H1 (cell line): ENCODE measurements at regions not wholly inside any gene's neighbourhood (a gene's known extent, or its start where the extent isn't known, plus 50 kb on each side); places are given as distances from the start of the nearest gene placed in this dataset.

ENCODE experiments used
- CTCF ChIA-PET: fragments of 300-600 bp; sonication (Branson Sonifier 250); formaldehyde crosslinking; loops from one replicate; lab custom pipeline; 2021; ENCODE audit not compliant: partially characterized antibody; lab: Charles Lee
- POLR2A ChIA-PET: fragments of 300-600 bp; sonication (Branson Sonifier 250); formaldehyde crosslinking; loops from one replicate; lab custom pipeline; 2021; ENCODE audit warnings: inconsistent platforms; ENCODE audit not compliant: partially characterized antibody; lab: Charles Lee
- DNase-seq, 2 experiments: peaks; one replicate each; pipeline versions ENCODE4 v3.0.0 to v3.0.0-alpha.2; 2010 to 2022; ENCODE audit warnings: low spot score in 2 of 2, low read depth in 1 of 2, mixed read lengths in 1 of 2
- FAIRE-seq: peaks from 2 replicates; lab custom pipeline; 2011; peaks lifted over from hg19 to GRCh38; lab: Jason Lieb, UNC
- H2AFZ ChIP-seq: 2 replicates; pipeline ENCODE4 v1.8.1; 2012; ENCODE audit warnings: low read length, inconsistent platforms
- H2AK5ac ChIP-seq: 2 replicates; pipeline ENCODE4 v1.6.1; 2013; ENCODE audit warnings: low read depth, low read length
- H2BK120ac ChIP-seq: replicated peaks from 2 replicates; pipeline ENCODE3; 2013; ENCODE audit warnings: low read depth, low read length, inconsistent platforms
- H2BK12ac ChIP-seq: 2 replicates; pipeline ENCODE4 v1.6.1; 2013; ENCODE audit warnings: low read depth, low read length
- H2BK15ac ChIP-seq: 2 replicates; pipeline ENCODE4 v1.6.1; 2013; ENCODE audit warnings: low read length
- H2BK20ac ChIP-seq: 2 replicates; pipeline ENCODE4 v1.6.1; 2013; ENCODE audit warnings: low read length
- H2BK5ac ChIP-seq: 2 replicates; pipeline ENCODE4 v1.6.1; 2013; ENCODE audit warnings: low read depth, low read length
- H3K14ac ChIP-seq: 2 replicates; pipeline ENCODE4 v1.6.1; 2013; ENCODE audit warnings: inconsistent platforms; ENCODE audit not compliant: insufficient read length
- H3K18ac ChIP-seq: 2 replicates; pipeline ENCODE4 v1.6.1; 2013; ENCODE audit warnings: low read length; ENCODE audit errors: extremely low read depth
- H3K23ac ChIP-seq: 2 replicates; pipeline ENCODE4 v1.6.1; 2013; ENCODE audit warnings: inconsistent platforms; ENCODE audit not compliant: insufficient read length
- H3K23me2 ChIP-seq: 2 replicates; pipeline ENCODE4 v1.6.1; 2013; ENCODE audit warnings: low read depth, low read length
- H3K27ac ChIP-seq: 2 replicates; pipeline ENCODE4 v1.6.1; 2011; ENCODE audit warnings: low read depth, low read length, inconsistent platforms
- H3K27me3 ChIP-seq, 4 experiments: replicated peaks in 1 of 4; 1 replicate in 1 of 4; 2 replicates in 3 of 4; pipeline versions ENCODE4 v1.6.1 to v1.8.1; 2011 to 2013; ENCODE audit warnings: low read length in 3 of 4, mild to moderate bottlenecking in 3 of 4, inconsistent platforms in 2 of 4, mixed read lengths in 2 of 4, moderate library complexity in 1 of 4; ENCODE audit not compliant: control insufficient read depth in 3 of 4, insufficient read depth in 3 of 4; ENCODE audit errors: extremely low read depth in 1 of 4
- H3K36me3 ChIP-seq, 4 experiments: 2 replicates each; pipeline versions ENCODE4 v1.6.1 to v1.8.1; 2011 to 2013; ENCODE audit warnings: mild to moderate bottlenecking in 4 of 4, low read length in 3 of 4, moderate library complexity in 2 of 4, control low read depth in 1 of 4, inconsistent platforms in 1 of 4; ENCODE audit not compliant: insufficient read depth in 4 of 4, control insufficient read depth in 2 of 4
- H3K4ac ChIP-seq: replicated peaks from 2 replicates; pipeline ENCODE3; 2013; ENCODE audit warnings: low read length, low read depth, mixed read lengths, inconsistent platforms; ENCODE audit not compliant: insufficient read length
- H3K4me1 ChIP-seq, 4 experiments: replicated peaks in 1 of 4; 1 replicate in 1 of 4; 2 replicates in 3 of 4; pipeline versions ENCODE4 v1.6.1 to v1.8.1; 2011 to 2013; ENCODE audit warnings: low read length in 3 of 4, inconsistent platforms in 2 of 4, mixed read lengths in 1 of 4; ENCODE audit not compliant: insufficient read depth in 4 of 4, control insufficient read depth in 3 of 4
- H3K4me2 ChIP-seq, 2 experiments: 2 replicates each; pipeline versions ENCODE4 v1.6.1 to v1.8.1; 2011 to 2013; ENCODE audit warnings: low read depth in 2 of 2, low read length in 2 of 2, control low read depth in 1 of 2, inconsistent platforms in 1 of 2, mild to moderate bottlenecking in 1 of 2; ENCODE audit not compliant: insufficient read depth in 1 of 2
- H3K4me3 ChIP-seq, 4 experiments: fragments of 200-600, 300-600 bp in 1 of 4; sonication (generic), shearing (Covaris generic), sonication (Bioruptor Twin) in 1 of 4; 2 replicates each; pipeline versions ENCODE4 v1.5.1 to v1.8.1; 2011 to 2016; ENCODE audit warnings: low read length in 4 of 4, low read depth in 3 of 4, control low read depth in 2 of 4, inconsistent platforms in 2 of 4, mild to moderate bottlenecking in 2 of 4, mixed read lengths in 1 of 4, moderate library complexity in 1 of 4; ENCODE audit not compliant: insufficient read depth in 2 of 4; ENCODE audit errors: extremely low read depth in 1 of 4
- H3K56ac ChIP-seq: replicated peaks from 2 replicates; pipeline ENCODE3; 2013; ENCODE audit warnings: low read depth, mild to moderate bottlenecking, mixed read lengths, low read length, inconsistent platforms; ENCODE audit not compliant: insufficient read length
- H3K79me1 ChIP-seq: 2 replicates; pipeline ENCODE4 v1.6.1; 2013; ENCODE audit warnings: low read depth, low read length, control low read depth
- H3K79me2 ChIP-seq, 2 experiments: 2 replicates each; pipeline versions ENCODE4 v1.6.1 to v1.8.1; 2012 to 2013; ENCODE audit warnings: low read length in 2 of 2, mild to moderate bottlenecking in 2 of 2, inconsistent platforms in 1 of 2; ENCODE audit not compliant: insufficient read depth in 2 of 2, control insufficient read depth in 1 of 2
- H3K9ac ChIP-seq, 4 experiments: replicated peaks in 1 of 4; 1 replicate in 1 of 4; 2 replicates in 3 of 4; pipeline versions ENCODE4 v1.6.1 to v1.8.1; 2011 to 2013; ENCODE audit warnings: low read depth in 3 of 4, low read length in 3 of 4, control low read depth in 2 of 4, mild to moderate bottlenecking in 2 of 4, moderate library complexity in 2 of 4, inconsistent platforms in 1 of 4; ENCODE audit errors: extremely low read depth in 1 of 4
- H3K9me3 ChIP-seq, 2 experiments: 2 replicates each; pipeline versions ENCODE4 v1.6.1 to v1.8.1; 2012 to 2013; ENCODE audit warnings: mild to moderate bottlenecking in 2 of 2, moderate library complexity in 2 of 2, control low read depth in 1 of 2, inconsistent platforms in 1 of 2, low read depth in 1 of 2, low read length in 1 of 2, mixed read lengths in 1 of 2; ENCODE audit not compliant: insufficient read depth in 2 of 2
- H4K20me1 ChIP-seq, 2 experiments: replicated peaks in 1 of 2; 2 replicates each; pipeline versions ENCODE3 to v1.8.1; 2011 to 2013; ENCODE audit warnings: inconsistent platforms in 2 of 2, low read length in 2 of 2, mild to moderate bottlenecking in 1 of 2; ENCODE audit not compliant: insufficient read depth in 2 of 2, control insufficient read depth in 1 of 2
- H4K5ac ChIP-seq: 2 replicates; pipeline ENCODE4 v1.6.1; 2013; ENCODE audit warnings: low read length, low read depth, mixed read lengths, inconsistent platforms; ENCODE audit not compliant: insufficient read length
- H4K8ac ChIP-seq: 2 replicates; pipeline ENCODE4 v1.8.0; 2013; ENCODE audit warnings: mild to moderate bottlenecking, moderate library complexity, low read length, inconsistent platforms; ENCODE audit not compliant: insufficient read depth; ENCODE audit errors: extremely low read depth
- H4K91ac ChIP-seq: replicated peaks from 2 replicates; pipeline ENCODE3; 2013; ENCODE audit warnings: low read length, mixed read lengths, inconsistent platforms; ENCODE audit not compliant: insufficient read length
- CBX5 ChIP-seq: fragments of 300-800, 300-1000 bp; sonication (generic); IDR thresholded peaks from 2 replicates; pipeline ENCODE4 v1.7.1; 2016; ENCODE audit warnings: antibody characterized with exemption, low read length, low read depth
- WGBS, 2 experiments: shearing (Covaris generic) in 1 of 2; methylation state at CpG; one replicate each; pipeline versions ENCODE4 v1.1.6 to v1.1.7; 2013 to 2015; ENCODE audit warnings: low lambda C conversion rate in 2 of 2, mixed read lengths in 2 of 2, inconsistent platforms in 1 of 2, low coverage in 1 of 2, missing lambda C conversion rate in 1 of 2; ENCODE audit not compliant: insufficient replicate concordance in 2 of 2, insufficient coverage in 1 of 2, insufficient read length in 1 of 2; ENCODE audit errors: extremely low coverage in 1 of 2, missing lambda C conversion rate in 1 of 2; 5-methylcytosine and 5-hydroxymethylcytosine counted together

DNA sequence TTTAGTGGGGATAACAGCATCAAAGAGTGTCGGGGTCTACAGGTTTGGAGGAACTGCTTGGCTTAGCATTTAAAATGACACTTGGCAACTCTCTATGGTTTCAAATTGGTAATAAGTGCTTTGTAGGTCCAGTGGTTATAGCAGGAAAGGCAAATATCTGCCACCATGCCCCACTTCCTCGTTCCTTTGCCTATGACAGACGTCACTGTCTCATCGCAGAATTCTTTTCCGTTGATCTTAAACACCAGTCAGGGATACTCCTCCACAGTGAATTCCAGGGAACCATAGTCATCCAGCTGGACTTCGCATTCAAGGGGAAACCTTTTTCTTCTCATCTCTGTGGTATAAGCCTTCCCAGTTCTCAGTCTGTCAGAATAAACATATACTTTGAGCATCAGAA is 319.1 kb downstream of the GPAT3 start:
- Histone ChIP-seq H3K9ac (no peak overlapping the region), H3K23me2 (no peaks in the 10 kb centered on the region), H3K18ac (no peak overlapping the region; the same call in 1 of the 2 replicates), H2BK5ac (no peak overlapping the region), H2BK12ac (no peak overlapping the region), H3K4ac (no peak overlapping the region), H3K36me3 (no peaks in the 10 kb centered on the region), H4K91ac (no peak overlapping the region), H4K5ac (no peak overlapping the region), H4K8ac (no peak overlapping the region), H2AK5ac (no peak overlapping the region), H2BK15ac (no peak overlapping the region), H3K4me3 (no peak overlapping the region), H3K79me2 (no peaks in the 10 kb centered on the region), H3K23ac (no peak overlapping the region), H3K9me3 (no peaks in the 10 kb centered on the region), H3K79me1 (no peaks in the 10 kb centered on the region), H3K27me3 (no peaks in the 10 kb centered on the region), H3K56ac (no peak overlapping the region), H3K4me2 (no peak overlapping the region), H2AFZ (no peak overlapping the region), H3K14ac (no peak overlapping the region), H2BK20ac (no peak overlapping the region; the same call in 1 of the 2 replicates), H4K20me1 (no peaks in the 10 kb centered on the region), H2BK120ac (peak overlapping the region; percentile 7), H3K27ac (no peak overlapping the region), H3K4me1 (peaks cover 3 to 32% (median 11%) of the 10 kb centered on the region in 4 experiments; a peak in 4 of 7 replicates)
- DNase-seq (no peak), FAIRE-seq (no peak)
- POLR2A ChIA-PET: no interaction called here
- CTCF ChIA-PET: no interaction called here
- 85% methylated on average over 6 of the region's 6 CpGs; no CpG with 5 or more reads in 1 of the 2 experiments for WGBS, 2 experiments
- no peak for TF ChIP-seq CBX5
